Esophagus mucosa (tissue), 1 donor: ENCODE measurements at regions not wholly inside any gene's neighbourhood (a gene's known extent, or its start where the extent isn't known, plus 50 kb on each side); places are given as distances from the start of the nearest gene placed in this dataset.

Experiments
- ATAC-seq: fragments of 200-7000 bp; cut with Tn5 transposase; one replicate; pipeline ENCODE4 v1.9.1; 2020
- donor health status: DM: yes; HTN: yes; CAD: no.

DNA sequence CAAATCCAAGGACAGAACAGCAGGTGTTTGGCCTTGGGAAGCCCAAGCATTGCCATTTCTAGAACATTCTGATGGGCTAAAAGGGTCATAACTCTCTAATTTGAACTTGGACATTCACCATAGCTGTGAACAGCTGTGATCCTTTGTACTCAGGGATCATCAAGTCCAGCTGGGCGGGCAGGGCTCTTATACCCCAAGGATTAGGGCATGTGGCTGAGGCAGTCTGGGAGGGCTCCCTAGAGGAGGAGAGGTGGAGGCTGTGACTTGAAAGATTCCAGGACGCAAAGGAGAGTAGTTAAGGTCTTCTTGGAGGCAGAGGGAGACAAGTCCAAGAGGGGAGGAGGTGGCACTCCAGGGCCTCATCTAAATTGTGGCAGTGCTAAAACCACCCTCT lies 233.1 kb upstream of the GSE1 start:
- no peak for ATAC-seq

DNA sequence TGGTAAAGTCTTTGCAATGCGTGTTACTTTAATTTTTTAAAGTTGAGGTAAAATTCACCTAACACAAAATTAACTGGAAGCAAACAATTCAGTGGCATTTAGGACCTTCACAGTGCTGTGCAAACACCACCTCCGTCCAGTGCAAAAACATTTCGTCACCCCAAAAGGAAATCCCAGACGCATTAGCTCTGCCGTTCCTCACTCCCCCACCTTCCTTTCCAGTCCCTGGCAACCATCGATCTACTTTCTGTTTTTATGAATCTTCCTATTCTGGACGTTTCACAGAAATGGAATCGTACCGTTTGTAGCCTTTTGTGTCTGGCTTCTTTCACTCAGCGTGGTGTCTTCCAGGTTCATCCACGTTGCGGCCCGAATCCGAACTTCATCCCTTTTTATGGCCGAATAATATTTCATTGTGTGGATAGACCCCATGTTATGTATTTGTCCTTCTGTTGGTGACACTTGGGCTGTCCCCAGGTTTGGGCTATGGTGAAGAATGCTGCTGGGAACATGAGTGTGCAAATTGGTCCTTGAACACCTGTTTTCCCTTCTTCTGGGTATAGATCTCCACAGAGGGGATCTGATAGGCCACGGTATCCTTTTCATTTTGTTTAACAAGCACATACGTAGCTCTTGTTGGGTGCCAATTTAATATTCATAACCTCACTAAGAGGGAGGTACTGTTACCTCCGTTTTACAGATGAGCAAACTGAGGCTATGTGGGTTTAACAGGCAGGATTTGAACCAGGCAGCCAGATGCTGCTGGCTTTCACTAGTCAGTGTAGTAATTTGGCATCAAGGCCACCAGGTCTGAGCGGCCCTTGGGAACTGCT lies 232.0 kb upstream of the GSE1 start:
- ATAC-seq = no peak

GRCh38 chr16:85381738-85382592 lies 231.2 kb upstream of the GSE1 start:
- no peak for ATAC-seq

GRCh38 chr16:85382717-85383118 lies 230.4 kb upstream of the GSE1 start:
- no peak for ATAC-seq

- ATAC-seq = peak; percentile 77
Measured at GRCh38 chr16:85383836-85384832, 229.0 kb upstream of the GSE1 start.

GRCh38 chr16:85384833-85385462 lies 228.2 kb upstream of the GSE1 start:
- ATAC-seq = peak; percentile 87

DNA sequence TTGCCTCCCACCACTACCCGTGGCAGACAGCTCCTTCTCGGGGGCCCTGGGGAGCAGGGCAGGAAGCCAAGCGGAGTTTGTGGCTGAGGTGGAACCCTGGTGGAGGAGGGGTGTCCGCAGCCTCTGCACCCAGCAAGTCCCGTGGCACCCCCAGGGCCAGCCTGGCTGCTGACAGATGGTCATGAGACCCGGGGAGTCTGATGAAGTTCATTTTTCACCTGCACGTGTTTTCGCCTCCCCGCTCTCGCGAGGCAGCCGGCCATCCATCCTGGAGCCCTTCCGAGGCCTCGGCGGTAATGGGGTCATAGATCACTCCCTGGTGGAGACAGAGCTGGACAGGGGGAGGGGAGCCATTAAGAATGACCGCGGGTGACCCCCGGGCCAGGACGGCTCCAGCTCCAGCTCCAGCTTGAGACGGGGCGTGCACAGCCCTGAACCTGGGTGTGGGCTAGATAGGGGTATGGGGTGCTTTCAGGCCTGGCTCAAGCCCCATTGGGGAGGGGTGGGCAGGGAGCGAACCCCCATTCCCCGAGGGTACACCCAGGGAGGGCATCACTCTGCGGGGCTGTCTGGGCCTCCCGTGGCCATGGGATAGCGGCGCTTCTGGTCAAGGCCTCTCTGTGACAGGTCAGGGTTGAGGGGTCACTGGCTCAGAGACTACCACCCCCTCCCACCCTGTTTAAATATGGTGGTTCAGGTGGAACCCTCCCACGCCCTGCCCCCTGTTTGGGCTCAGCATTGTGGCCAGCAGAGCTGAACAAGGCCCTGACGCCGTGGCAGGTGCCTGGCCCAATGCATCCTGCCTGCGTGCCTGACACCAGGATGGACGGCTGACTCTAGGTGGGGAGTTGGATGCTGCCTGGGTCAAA lies 227.4 kb upstream of the GSE1 start:
- ATAC-seq = no peak

DNA sequence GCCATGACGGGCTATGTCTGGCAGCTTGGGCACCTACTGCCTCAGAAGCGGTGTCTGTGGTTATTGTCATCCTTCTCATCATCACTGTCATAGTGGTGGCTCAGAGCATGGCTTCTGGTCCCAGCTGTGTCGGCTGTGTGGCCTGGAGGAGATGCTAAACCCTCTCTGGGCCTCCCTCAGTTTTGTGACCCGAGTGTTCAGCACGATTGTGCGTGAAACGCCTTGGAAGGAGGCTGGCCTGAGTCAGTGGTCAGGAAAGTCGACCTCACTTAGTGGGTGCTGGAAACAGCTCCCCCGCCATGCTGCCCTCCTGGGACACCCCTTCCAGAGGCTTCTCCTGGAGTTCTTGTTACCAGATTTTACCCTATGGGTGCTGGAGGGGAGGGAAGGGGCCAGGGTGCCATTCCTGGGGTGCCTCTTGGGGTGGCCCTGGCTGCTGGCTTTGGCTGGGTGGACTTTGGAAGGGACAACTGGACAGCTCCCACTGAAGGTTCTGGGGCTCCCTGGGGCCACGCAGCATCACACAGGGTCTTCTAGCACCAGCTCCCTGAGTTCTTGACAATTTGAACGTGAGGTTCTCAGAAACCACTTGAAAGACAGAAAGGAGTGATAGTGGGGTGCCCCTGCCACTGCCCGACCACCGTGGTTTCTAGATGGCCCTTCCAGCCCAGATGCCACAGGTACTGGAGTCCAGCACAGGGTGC lies 226.5 kb upstream of the GSE1 start:
- no peak for ATAC-seq

DNA sequence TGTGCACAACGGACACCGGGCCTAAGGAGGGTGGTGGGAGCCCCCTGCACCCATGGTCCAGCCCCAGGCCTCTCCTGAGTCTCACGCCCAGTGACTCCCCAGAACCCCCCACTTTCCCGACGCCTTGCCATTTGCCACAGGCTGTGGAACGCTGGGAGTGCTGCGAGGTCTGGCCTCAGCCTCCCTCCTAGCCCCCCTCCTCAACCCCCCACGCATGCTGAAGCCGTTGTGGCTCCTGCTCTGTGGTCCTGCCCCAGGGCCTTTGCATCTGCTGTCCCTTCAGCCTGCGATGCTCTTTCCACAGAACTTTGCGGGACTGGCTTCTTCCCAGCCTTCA lies 226.0 kb upstream of the GSE1 start:
- ATAC-seq = no peak

GRCh38 chr16:85387731-85388295 lies 225.3 kb upstream of the GSE1 start:
- ATAC-seq = no peak

- no peak for ATAC-seq
Measured at GRCh38 chr16:85389679-85390470, 223.2 kb upstream of the GSE1 start.

- ATAC-seq = peak; percentile 55
Measured at GRCh38 chr16:85390511-85391174, 222.5 kb upstream of the GSE1 start.

DNA sequence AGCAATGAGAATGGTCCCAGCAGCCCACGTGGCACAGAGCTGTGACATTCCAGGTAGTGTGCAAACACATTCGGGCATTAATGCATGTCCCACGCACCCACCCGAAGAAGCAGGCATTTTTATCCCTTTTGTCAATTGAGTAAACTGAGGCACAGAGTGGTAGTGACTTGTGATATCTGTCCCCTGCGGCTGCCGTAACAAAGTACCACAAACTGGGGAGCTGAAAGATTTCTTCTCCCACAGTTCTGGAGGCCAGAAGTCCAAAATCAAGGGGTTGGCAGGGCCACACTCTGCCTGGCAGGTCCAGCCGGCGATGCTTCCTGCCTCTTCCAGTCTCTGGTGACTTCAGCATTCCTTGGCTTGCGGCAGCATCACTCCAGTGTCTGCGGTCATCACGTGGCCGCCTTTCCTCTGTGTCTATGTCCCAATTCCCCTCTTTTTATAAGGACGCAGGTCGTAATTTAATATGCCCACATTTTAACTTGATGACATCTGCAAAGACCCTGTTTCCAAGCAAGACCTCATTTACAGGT lies 221.9 kb upstream of the GSE1 start:
- ATAC-seq = no peak

DNA sequence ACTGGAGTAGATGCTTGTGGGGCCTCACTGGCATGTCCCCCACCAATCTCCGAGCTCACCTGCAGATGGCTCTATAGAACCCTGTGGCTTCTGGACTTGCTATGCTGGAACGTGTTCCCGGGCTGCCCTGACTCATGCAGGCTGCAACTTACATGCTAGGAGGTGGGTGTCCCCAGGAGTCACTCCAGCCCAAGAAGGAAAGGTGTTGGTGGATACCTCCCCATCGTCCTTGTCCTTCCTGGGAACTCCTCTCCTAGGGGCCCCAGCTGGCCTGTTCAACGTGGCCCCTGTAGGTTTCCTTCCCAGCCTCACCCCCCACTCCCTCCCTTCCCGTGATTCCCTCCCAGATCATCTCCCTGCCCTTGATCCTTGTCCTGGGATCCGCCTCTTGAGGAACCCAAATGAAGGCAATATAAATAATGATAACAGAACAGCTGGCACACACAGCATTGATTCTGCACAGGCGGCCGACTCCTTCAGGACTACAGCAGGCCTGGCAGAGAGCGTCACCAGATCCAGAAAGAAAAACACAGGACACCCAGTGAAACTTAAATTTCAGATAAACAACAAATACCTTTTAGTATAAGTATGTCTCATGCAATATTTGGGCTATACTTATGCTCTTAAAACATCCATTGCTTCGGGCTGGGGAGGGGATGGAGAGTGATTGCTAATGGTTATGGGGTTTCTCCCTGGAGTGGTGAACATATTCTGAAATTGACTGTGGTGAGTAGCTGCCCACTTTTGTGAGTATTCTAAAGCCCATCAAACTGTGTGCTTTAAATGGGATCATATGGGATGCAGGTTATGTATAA lies 221.1 kb upstream of the GSE1 start:
- ATAC-seq = peak; percentile 38

GRCh38 chr16:85392756-85393673 lies 220.1 kb upstream of the GSE1 start:
- no peak for ATAC-seq
